GM13976 (cell line): ENCODE measurements at regions not wholly inside any gene's neighbourhood (a gene's known extent, or its start where the extent isn't known, plus 50 kb on each side); places are given as distances from the start of the nearest gene placed in this dataset.

Experiments
- DNase-seq: peaks from one replicate; pipeline ENCODE4 v3.0.0; 2012; ENCODE audit warnings: low spot score
- CTCF ChIP-seq: IDR thresholded peaks from 2 replicates; pipeline ENCODE4 v1.5.1; 2012; ENCODE audit warnings: borderline replicate concordance, mild to moderate bottlenecking; ENCODE audit not compliant: insufficient read depth; ENCODE audit errors: extremely low read depth, missing control alignments, control extremely low read depth
- in situ Hi-C: fragments of 300-500 bp; cut with MboI; formaldehyde crosslinking; loops from one replicate; pipeline ENCODE4 v1.12.0; 2022; ENCODE audit warnings: low sequenced_read_pairs, mixed read lengths, inconsistent platforms; ENCODE audit not compliant: unreplicated experiment

GRCh38 chr10:121112579-121113384 is 261.6 kb downstream of the WDR11 start:
- in situ Hi-C loops = no loop called here
- DNase-seq = no peak
- no peak for TF ChIP-seq CTCF

GRCh38 chr10:121113385-121113696 is 262.2 kb downstream of the WDR11 start:
- TF ChIP-seq CTCF = no peak
- no peak for DNase-seq
- in situ Hi-C loops = no loop called here

- no peak for DNase-seq
- in situ Hi-C loops = no loop called here
- no peak for TF ChIP-seq CTCF
Measured at GRCh38 chr10:121113911-121114310, 262.7 kb downstream of the WDR11 start.

DNA sequence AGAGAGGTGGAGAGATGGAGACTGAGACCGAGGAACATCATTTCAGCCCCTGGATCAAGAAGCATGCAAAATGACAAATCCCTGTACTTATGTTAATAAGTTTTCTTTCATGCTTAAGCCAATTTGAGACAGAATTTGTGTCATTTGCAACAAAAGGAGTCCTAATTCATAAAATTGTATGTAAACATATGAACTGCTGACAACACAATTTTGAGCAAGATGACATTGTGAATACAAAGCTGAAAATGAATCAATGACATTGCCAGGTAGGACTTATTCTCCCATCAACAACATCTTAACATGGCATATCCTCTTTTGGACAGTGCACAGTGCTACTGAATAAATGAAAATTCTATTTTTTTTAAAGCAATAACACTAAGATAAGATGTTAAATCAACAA is 264.0 kb downstream of the WDR11 start:
- no peak for TF ChIP-seq CTCF
- in situ Hi-C loops = no loop called here
- no peak for DNase-seq

DNA sequence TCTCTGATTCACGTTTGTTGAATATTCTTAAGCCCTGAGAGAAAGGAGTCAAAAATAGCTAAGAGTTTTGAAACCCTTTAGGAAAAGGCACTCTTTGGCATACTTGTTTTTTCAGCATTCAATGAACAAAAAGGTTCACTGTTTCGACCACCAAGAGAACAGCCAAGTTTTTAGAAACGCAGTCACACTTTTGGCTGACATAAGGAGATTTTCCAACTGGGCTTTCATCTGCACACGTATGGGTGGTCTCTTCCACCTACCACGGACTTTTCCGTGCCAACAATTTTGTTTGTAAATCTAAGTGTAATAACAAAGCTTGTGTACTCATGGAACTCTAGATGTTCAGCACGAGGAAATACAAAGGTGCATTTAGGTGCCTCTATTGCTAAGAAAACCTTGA is 270.3 kb downstream of the WDR11 start:
- TF ChIP-seq CTCF = no peak

DNA sequence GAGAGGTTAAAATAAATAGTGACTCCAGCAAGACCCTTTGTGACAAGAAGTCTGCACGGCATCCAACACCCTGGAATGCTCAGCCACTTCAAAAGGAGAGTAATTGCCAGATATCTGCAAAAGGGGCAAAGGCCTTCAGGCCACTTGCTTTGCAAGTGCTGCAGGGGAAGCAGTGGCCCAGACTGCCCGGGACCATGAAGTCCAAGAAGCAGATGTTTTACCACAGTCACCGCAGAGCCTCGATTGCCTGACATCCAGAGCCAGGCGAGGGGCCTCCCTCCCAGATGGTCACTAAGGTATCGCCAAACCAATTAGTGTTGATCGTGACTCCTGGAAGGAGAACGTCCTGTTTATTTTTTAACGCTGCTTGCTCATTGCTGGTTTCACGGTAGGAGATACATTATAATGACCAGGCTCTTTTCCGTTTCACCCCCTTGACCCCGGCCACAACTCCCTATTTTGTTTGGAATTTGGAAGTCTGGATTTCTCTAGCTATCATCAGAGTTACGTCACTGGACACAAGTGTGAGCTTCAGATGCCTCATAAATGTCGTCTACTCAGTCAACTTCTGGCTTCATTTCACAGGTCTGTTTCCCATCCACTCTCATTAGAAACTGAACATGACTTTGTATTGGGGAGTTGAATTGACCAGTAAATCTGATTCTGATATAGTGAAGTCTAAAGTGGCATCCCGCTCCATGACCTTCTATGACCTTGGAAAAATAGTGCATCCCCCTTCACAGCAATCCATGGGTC is 276.2 kb downstream of the WDR11 start:
- DNase-seq = no peak
- in situ Hi-C loops = no loop called here
- TF ChIP-seq CTCF = no peak

More for the DNA sequence above, 270.3 kb downstream of the WDR11 start:
- no peak for DNase-seq
- in situ Hi-C loops = no loop called here
